Hippocampal formation (tissue), 2 donors: ENCODE measurements at regions not wholly inside any gene's neighbourhood (a gene's known extent, or its start where the extent isn't known, plus 50 kb on each side); places are given as distances from the start of the nearest gene placed in this dataset.
"Not testable (repeated sequence)": the region's sequence is repeated elsewhere in the genome, so short reads cannot be mapped to it uniquely, and the experiment has no call there.

Source experiments
- DNase-seq, 2 donors: peaks; one replicate each; lab custom pipeline; 2025; lab: John Stamatoyannopoulos, UW

DNA sequence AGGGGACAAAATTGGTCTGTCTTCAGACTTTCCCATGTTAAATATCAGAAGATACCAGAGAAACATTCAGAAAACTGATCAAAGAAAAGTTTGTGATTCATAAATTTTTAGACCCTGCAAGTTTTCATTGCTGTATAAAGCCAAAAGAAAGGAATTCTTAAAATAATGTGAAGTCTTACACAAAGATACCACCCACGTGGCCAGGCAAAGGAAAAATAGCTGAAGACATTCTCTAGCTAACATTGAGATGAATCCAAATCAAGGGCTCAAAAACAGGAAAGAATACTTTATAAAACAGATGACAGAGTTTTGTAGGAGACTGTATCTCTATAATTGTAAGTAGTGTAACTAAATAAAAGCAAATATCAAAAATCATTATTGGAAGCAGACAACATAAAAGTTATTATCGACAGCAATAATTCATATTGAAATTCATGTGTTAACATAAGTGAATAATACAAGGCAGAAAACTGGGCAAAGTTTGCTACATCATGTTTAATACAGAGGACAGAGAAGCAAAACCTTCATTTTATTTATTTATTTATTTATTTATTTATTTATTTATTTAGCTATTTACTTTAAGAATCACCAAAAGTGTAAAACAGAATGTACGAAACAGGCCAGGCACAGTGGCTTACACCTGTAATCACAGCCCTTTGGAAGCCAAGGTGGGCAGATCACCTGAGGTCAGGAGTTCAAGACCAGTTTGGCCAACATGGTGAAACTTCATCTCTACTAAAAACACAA is 204.6 kb upstream of the SLIT2 start:
- DNase-seq, result no peak

DNA sequence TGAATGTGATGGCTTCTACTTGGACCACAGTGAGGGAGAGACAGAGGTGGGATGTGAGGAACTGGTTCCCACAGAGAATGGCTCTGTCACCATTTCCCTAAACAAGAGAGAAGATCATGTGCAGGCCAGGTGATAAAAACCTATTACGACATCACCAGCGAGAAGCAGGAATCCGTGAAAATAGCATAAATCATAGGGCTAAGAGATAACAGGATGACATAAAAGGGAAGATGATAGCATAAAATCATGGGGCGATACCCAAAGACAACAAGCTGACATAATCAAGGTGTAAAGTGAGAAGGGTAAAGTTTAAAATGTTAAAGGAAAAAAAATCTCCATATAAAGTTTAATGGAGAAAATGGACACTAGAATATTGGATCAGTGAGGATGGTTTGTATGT is 205.5 kb upstream of the SLIT2 start:
- DNase-seq, result no peak

DNA sequence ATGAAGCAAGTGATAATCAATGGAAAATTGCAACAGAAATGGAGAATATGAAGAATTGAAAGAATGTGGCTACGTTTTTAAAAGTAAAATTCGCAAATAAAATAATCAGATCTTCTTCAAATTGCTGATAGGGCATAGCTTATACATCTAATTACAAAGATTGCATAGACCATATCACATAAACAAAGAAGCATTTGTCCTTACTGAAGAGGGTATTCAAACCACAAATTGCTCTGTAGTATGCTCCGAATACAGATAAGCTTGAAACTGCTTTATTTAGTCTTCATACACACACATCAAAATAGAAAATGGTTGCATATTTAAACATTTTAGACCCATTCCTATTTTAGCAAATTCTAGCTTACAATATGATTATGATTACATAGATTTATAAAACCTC is 206.7 kb upstream of the SLIT2 start:
- no peak for DNase-seq

DNA sequence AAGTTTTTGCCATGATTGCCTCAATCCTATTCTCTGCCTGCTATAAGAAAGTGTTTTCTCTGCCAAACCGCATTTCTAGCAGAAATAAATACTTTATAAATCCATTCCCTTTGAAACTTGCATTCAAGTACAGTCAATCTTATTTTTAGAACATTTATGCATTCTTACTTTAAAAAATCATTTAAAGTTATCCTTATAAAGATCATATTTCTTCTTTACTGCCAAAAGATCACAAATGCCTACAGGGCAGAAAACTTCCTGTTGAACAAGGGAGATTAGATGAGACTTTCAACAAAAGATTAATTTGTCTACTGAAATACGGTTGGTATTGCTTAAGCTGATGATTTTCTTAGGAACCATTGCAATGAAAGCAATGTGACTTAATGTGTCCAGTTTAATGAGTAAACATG is 207.2 kb upstream of the SLIT2 start:
- DNase-seq, result no peak

DNA sequence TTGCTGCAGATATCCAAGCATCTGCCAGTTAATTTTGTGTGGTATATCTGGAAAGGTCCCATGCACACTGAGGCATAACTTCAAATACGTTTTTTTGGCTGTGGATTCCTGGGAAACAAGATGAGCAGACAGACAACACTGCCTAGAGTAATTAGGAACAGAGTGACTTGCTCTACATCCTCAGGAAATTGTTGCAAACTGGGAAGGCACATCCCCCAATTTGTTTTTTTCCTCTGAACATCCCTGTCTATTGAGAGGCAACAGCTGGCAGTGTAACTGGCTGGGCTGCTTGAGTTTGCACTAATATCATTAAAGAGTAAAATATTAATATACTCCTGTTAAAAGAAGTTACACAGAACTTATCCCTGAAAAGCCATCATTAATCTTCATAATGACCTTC is 207.7 kb upstream of the SLIT2 start:
- DNase-seq, result no peak

DNA sequence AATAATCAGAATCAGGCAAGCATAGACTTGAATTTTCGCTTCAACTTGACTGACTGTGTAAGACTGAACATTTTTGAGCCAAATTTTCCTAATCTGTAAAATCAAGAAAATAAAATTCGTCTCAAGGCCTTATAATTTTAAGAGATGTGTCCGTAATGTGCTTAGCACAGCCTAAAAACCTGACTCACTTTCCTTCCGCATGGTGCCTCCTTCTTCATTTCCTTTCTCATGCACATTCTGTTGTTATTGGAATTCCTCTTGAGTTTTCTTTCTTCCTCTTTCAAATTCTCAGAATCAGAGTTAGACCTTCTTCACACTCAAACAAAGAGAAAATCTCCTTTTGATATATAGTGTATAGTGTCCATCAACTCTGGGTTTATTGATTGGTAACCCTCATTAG is 208.9 kb upstream of the SLIT2 start:
- no peak for DNase-seq

DNA sequence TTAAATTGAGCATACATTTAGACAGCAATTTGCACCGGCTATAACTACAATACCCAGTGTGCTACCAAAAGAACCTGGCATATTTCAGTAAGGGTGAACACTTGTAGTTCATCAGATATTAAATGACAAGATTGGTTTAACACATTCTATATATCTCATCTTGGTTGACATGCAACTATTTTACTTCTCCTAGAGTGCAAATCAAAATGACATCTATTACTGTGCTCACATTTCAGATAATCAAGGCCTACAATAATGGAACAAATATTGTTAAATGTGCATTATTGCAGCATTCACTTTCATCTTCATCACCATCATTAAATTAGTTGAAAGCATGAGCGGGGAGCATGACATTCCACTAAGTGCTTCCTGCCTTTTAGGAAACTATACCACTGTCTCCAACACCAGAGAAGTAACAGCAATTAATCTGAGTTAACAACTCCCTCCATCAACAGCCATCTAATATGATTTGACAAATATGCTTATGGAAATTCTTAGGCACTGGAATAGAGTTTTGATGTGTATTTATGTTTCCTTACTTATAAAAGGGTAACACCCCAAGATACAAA is 209.8 kb upstream of the SLIT2 start:
- DNase-seq, result no peak

DNA sequence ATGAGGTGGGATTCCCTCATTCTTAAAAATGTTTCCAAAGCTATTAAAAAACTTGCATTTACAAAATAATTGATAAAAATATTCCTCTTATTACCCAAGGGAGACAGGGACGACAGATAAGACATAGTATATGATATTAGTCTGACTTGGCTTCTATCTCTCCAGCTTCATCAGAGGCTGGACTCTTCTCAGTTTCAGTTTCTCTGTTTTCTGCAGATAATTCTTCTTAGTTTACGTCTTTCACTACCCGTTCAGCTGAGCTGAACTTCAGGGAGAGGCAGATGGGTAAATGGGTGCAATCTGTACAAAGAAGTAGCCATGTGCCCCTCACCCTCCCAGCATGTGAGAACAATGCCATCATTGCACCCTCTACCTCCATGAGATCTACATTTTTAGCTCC is 214.0 kb upstream of the SLIT2 start:
- no peak for DNase-seq

DNA sequence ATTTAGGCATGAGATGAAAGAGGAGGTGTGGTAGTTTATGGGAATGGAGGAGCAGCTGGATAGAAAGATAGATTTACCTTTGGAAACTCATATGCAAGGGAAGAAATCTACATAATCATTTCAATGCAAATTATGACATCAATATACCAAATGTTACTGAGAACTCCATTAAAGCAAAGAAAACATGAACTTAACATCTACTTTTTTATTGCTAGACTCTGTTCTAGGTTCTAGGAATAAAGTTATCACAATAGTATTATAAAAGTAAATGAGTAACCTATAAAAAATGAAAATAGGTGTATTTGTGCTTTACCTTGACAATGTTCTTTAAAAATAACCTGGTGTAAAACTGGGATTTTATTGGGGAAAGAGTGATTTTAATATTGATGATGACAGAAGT is 221.6 kb upstream of the SLIT2 start:
- no peak for DNase-seq

DNA sequence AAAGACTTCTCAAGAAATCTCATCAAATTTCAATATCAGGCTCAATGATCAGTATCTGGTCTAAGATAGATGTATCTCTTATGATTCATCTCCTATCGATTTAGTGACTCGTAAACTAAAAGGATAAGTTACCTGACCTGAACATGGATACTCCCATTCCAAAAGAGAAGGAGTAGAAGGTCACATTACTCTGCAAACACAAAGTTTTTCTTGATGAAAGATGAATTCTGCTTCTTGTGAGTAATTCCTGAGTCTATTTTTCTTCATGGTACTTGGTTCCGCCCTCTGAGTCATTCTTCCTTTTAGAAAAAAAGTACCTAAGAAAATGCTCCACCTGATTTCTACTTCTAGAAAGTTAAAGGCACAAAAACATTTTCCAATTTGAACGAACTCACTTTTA is 223.1 kb upstream of the SLIT2 start:
- no peak for DNase-seq

DNA sequence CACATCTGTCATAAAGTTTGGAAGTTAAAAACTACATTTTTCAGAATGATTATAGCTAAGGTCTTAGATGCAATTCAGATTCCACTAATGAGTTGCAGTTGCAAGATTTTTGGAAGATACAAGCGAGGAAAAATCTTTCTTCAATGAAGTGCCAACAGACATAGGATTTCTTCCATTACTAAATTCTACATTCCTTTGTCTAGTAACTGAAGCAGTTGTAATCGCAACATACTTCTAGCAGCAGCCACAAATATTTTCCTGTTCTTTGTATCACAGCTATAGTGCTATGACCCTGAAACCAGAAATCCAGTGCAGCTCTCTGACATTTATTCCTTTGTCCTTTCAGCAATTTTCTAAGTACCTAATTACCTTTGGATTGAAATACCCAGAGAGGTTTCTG is 225.2 kb upstream of the SLIT2 start:
- DNase-seq, result no peak

DNA sequence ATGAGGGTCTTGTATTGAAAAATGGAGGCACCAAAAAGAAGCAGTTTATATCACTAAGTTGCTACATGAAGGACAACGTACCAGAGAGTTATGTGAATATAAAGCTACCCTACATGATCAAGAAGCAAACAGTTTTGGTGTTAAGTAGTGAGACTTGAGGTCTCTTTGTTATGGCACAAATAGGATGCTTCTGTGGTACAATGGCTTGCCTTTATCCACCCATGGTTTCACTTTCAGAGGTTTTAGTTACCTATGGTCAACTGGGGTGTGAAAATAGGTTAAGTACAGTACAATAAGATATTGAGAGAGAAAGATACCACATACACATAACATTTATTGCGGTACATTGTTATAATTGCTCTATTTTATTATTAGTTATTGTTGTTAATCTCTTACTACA is 229.2 kb upstream of the SLIT2 start:
- no peak for DNase-seq

DNA sequence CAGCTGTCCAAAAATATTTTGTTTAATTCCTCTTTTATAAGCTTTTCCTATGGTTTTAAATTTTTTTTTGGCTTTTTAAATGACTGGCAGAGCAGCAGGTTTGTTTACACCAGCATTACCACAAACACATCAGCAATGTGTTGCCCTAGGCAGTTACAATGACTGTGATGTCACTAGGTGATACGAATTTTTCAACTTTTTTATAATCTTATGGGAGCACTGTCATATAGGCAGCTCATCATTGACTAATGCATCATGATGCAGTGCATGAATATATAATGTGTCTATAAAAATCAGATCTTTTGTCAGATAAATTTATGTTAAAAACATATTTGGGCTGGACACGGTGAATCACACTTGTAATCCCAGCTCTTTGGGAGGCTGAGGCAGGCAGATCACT is 231.6 kb upstream of the SLIT2 start:
- DNase-seq, result no peak

DNA sequence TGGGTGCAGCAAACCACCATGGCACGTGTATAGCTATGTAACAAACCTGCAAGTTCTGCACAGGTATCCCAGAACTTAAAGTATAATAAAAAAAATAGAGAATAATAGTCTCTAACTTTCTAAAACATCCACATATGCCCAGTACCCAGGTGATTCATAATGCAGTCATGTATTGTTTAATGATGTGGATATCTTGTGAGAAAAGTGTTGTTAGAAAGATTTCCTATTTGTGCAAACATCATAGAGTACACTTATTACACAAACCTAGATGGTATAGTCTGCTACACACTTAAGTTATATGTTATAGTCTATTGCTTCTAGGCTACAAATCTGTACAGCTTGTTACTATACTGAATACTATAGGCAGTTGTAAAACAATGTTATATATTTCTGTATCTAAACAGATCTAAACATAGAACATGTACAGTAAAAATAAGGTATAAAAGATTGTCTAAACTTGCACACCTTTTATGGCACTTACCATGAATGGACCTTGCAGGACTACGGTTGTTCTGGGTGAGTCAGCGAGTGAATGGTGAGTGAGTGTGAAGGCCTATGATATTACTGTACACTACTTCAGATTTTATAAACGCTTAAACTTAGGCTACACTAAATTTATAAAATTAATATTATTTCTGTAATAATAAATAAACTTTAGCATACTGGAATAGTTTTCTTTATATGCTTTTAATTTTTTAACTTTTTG is 232.2 kb upstream of the SLIT2 start:
- no peak for DNase-seq

DNA sequence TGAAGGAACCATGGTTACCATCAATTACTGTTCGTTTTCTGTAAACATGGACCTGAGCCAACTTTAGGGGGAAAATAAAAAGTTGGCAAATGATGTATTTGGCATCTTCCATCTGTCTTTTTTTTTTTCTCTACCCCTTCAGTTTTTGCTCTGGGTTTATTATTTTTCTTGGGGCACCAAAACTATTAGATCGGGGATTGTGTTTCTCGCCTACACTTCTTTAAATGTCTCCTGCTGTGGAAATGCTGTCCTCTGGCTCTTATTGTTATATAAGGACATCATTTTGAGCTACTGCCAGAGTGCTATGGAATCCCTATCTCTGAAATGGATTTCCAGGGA is 234.0 kb upstream of the SLIT2 start:
- no peak for DNase-seq

DNA sequence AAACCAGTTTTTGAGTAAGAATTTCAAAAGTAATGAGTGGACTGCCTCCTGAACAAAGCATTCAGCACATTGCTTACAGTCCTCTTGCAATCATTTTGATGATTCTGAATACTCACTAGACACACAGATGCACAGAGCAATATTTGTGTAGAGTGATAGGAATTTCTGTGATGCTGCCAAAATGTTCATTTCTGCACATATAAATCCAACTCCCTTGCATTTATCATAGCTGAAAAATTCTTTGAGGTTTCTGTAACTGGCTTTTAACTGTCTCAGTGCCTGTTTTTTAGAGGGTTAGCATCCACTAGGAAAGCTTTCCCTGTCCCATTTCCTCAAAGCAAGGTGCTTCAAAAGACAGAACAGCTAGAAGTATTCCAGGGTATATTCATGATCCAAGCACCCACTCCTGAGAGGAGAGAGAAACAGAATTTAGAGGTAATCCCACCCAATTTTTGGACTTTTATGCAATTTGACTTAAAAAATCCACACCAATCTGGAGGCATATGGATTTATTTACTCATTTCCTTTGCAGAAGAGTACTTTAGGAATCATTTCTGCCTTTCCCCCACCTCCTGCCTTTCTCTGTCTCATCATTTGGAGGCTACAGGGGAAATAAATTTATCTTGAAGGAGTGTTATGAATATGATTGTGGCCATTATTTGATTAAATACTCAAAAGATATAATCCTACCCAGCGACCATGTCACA is 234.5 kb upstream of the SLIT2 start:
- DNase-seq, result no peak

DNA sequence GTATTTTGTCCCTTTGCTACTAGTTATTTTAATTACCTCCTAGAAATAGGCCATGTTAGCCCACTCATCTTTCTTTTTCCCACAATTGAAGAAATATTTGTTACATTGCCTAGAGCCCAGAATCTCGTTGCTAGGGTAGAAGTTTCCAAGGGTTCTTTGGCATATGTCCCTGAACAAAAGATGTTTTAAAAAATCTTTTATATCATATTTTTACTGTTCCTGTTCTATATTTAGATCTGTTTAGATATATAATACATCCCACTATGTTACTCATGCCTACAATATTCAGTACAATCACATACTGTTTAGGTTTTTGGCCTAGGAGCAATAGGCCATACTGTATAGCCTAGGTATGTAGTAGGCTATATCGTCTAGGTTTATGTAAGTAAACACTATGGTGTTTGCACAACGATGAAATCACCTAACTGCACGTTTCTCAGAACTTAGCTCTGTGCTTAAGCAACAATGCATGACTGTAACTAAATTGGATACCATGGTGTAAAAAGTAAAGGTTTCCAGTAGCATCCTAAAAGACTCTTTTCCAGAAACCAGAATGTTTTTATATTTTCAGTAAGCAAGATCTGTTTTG is 236.0 kb upstream of the SLIT2 start:
- no peak for DNase-seq

DNA sequence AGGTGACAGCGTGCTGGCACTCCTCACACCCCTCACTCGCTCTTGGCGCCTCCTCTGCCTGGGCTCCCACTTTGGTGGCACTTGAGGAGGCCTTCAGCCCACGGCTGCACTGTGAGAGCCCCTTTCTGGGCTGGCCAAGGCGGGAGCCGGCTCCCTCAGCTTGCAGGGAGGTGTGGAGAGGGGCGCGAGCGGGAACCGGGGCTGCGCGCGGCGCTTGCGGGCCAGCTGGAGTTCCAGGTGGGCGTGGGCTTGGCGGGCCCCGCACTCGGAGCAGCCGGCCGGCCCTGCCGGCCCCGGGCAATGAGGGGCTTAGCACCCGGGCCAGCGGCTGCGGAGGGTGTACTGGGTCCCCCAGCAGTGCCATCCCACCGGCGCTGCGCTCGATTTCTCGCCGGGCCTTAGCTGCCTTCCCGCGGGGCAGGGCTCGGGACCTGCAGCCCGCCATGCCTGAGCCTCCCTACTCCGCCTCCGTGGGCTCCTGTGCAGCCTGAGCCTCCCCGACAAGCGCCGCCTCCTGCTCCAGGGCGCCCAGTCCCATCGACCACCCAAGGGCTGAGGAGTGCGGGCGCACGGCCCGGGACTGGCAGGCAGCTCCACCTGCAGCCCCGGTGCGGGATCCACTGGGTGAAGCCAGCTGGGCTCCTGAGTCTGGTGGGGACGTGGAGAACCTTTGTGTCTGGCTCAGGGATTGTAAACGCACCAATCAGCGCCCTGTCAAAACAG is 247.7 kb upstream of the SLIT2 start:
- DNase-seq, result not testable (repeated sequence)

DNA sequence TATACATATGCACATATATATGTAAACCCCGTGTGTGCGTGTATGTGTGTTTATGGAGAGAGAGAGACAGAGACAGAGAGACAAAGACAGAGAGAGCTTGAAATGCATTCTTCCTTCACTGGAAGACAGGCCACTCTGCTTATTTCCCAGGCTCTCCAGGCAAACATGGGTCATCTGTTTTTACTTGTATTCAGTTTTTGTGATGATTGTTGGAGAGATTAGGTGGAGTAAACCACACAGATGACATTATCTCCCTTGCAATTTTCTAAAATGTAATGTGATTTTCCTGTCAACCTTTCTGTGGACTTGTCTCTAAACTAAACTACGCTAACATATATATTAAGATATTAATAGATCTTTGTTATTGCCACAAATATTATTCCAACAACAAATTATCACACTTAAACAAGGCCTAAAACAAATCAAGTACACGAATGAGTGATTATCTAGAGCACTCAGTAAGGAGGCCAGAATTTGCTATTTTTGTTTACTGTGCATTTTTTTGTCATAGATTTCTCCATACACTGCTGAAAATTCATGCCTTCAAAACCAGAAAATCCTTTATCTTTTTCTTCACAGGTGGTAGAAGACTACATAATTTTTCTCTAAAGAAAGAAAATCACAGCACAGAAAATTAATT is 251.8 kb upstream of the SLIT2 start:
- no peak for DNase-seq

DNA sequence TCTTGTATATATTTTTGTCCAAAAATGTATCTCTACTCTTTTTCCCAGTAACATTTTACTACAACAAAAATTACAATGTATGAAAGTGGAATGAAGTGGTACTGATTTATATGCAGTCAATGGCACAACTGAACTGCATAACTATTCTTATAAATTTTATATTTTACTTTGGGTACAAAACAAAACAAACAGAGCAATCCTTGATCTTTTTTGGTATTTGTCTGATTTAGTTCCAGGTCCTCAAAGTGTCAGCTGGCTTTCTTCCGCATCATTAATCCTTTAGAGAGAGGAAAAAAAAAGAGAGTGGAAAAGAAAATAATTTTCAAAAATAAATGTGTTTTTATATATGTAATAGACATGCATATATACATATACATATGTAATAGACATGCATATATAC is 252.4 kb upstream of the SLIT2 start:
- no peak for DNase-seq

DNA sequence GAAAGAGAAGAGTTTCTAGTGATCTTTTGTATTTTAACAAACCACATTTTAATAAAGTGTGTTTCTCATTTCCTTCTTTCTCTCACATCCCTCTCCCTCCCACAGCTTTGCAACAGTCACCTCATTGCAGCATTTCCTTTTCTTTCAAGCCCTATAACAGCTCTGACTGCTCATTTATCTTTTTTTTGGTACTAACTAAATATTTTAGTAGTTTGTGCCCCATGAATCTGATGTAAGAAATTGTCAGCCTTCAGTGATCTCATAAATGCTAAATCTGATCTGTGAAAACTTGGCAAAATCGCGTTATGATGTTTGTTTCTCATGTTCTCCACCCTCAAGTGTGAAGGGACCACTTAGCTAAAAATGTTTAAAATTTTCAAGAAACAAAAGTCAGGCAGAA is 258.5 kb upstream of the SLIT2 start:
- no peak for DNase-seq
